Skin epidermis (tissue), 12 donors: ENCODE measurements at regions not wholly inside any gene's neighbourhood (a gene's known extent, or its start where the extent isn't known, plus 50 kb on each side); places are given as distances from the start of the nearest gene placed in this dataset.
"Not testable (repeated sequence)": the region's sequence is repeated elsewhere in the genome, so short reads cannot be mapped to it uniquely, and the experiment has no call there.

Experiments
- H3K27ac ChIP-seq, 21 experiments: fragments of 200-600 bp; sonication (generic) in 11 of 21; one replicate each; pipeline ENCODE4 v1.5.0; 2020; ENCODE audit warnings: mild to moderate bottlenecking in 3 of 21, inconsistent platforms in 2 of 21, moderate library complexity in 2 of 21
- H3K4me3 ChIP-seq, 7 experiments: fragments of 200-600 bp; sonication (generic) in 2 of 7; one replicate each; pipeline ENCODE4 v1.5.0; 2020; ENCODE audit warnings: inconsistent platforms in 2 of 7, mild to moderate bottlenecking in 2 of 7, moderate library complexity in 1 of 7

- H3K27ac ChIP-seq, result no peak overlapping the region
- H3K4me3 ChIP-seq, result no peak overlapping the region
Observed at GRCh38 chr10:105769248-105770184, 1128.4 kb downstream of the SORCS3 start.

GRCh38 chr10:105763611-105764010, 1122.5 kb downstream of the SORCS3 start:
- no peak overlapping the region for H3K4me3 ChIP-seq

GRCh38 chr10:105761576-105762260, 1120.6 kb downstream of the SORCS3 start:
- Histone ChIP-seq H3K27ac (no peak overlapping the region), H3K4me3 (no peak overlapping the region)

More at GRCh38 chr10:105763611-105764010, 1122.5 kb downstream of the SORCS3 start:
- H3K27ac ChIP-seq, result no peak overlapping the region

- no peak overlapping the region for H3K27ac ChIP-seq
- no peak overlapping the region for H3K4me3 ChIP-seq
Observed at GRCh38 chr10:105759669-105760068, 1118.6 kb downstream of the SORCS3 start.

GRCh38 chr10:105758209-105758998, 1117.3 kb downstream of the SORCS3 start:
- Histone ChIP-seq H3K4me3 (no peak overlapping the region), H3K27ac (no peak overlapping the region)

GRCh38 chr10:105757302-105757701, 1116.2 kb downstream of the SORCS3 start:
- H3K27ac ChIP-seq, result no peak overlapping the region

GRCh38 chr10:105756386-105756785, 1115.3 kb downstream of the SORCS3 start:
- Histone ChIP-seq H3K27ac (no peak overlapping the region), H3K4me3 (no peak overlapping the region)

More at GRCh38 chr10:105757302-105757701, 1116.2 kb downstream of the SORCS3 start:
- no peak overlapping the region for H3K4me3 ChIP-seq

- H3K4me3 ChIP-seq, result no peak overlapping the region
- no peak overlapping the region for H3K27ac ChIP-seq
Observed at GRCh38 chr10:105751688-105752087, 1110.6 kb downstream of the SORCS3 start.

- no peak overlapping the region for H3K27ac ChIP-seq
- H3K4me3 ChIP-seq, result no peak overlapping the region
Observed at GRCh38 chr10:105745596-105746148, 1104.6 kb downstream of the SORCS3 start.

GRCh38 chr10:105743343-105744056, 1102.4 kb downstream of the SORCS3 start:
- no peak overlapping the region for H3K27ac ChIP-seq
- H3K4me3 ChIP-seq, result no peak overlapping the region

GRCh38 chr10:105742923-105743322, 1101.8 kb downstream of the SORCS3 start:
- Histone ChIP-seq H3K4me3 (no peak overlapping the region), H3K27ac (no peak overlapping the region)

- Histone ChIP-seq H3K4me3 (no peak overlapping the region), H3K27ac (no peak overlapping the region)
Observed at GRCh38 chr10:105742184-105742583, 1101.1 kb downstream of the SORCS3 start.

GRCh38 chr10:105734479-105734878, 1093.4 kb downstream of the SORCS3 start:
- H3K27ac ChIP-seq, result no peak overlapping the region
- H3K4me3 ChIP-seq, result no peak overlapping the region

- no peak overlapping the region for H3K27ac ChIP-seq
- H3K4me3 ChIP-seq, result no peak overlapping the region
Observed at GRCh38 chr10:105733924-105734323, 1092.8 kb downstream of the SORCS3 start.

- no peak overlapping the region for H3K27ac ChIP-seq
Observed at GRCh38 chr10:105729428-105729827, 1088.3 kb downstream of the SORCS3 start.

GRCh38 chr10:105727586-105727985, 1086.5 kb downstream of the SORCS3 start:
- H3K4me3 ChIP-seq, H3K27ac ChIP-seq: not testable (repeated sequence)

More at GRCh38 chr10:105729428-105729827, 1088.3 kb downstream of the SORCS3 start:
- H3K4me3 ChIP-seq, result no peak overlapping the region

- H3K27ac ChIP-seq, result no peak overlapping the region
- no peak overlapping the region for H3K4me3 ChIP-seq
Observed at GRCh38 chr10:105727131-105727530, 1086.0 kb downstream of the SORCS3 start.

- H3K27ac ChIP-seq, result no peak overlapping the region
- H3K4me3 ChIP-seq, result no peak overlapping the region
Observed at GRCh38 chr10:105726149-105726548, 1085.1 kb downstream of the SORCS3 start.

GRCh38 chr10:105725007-105725406, 1083.9 kb downstream of the SORCS3 start:
- H3K27ac ChIP-seq, result no peak overlapping the region
- H3K4me3 ChIP-seq, result no peak overlapping the region
